ENCODE measurements at regions not wholly inside any gene's neighbourhood (a gene's known extent, or its start where the extent isn't known, plus 50 kb on each side); places are given as distances from the start of the nearest gene placed in this dataset.

DNA sequence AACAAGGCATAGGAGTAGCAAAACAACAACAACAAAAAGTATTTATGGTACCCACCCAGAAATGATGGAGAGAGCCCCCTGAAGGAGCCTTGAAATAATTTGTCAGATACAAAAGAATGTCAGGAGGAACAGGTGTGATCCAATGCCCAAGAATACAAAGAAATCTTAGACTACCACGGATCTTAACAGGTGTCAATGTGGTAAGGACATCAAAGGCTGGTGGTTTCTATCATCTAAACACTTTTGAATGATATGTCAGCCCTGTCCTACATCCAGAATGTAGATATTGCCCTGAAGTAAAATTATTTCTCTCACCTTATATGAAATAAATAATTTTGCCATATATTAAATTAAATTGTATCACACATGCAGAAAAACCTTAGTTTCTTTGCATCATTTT is 386.4 kb upstream of the ANO5 start:
- no peak overlapping the region for H3K27ac Mint-ChIP-seq

DNA sequence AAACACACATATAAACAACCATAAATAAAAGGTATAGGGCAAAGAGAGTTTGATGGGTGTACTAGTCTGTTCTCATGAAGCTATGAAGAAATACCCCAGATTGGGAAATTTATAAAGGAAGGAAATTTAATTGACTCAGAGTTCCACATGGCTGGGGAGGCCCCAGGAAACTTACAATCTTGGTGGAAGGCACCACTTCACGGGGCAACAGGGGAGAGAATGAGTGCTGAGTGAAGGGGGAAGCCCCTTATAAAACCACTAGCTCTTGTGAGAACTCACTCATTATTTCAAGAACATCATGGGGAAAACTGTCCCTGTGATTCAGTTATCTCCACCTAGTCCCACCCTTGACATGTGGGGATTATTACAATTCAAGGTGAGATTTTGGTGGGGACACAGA is 385.9 kb upstream of the ANO5 start:
- H3K27ac Mint-ChIP-seq, result no peak overlapping the region
- H3K4me3 Mint-ChIP-seq, result no peak overlapping the region
- CTCF ChIA-PET, result no interaction called here
- no peak for ATAC-seq
- no peaks in the 10 kb centered on the region for H3K36me3 Mint-ChIP-seq (ENCODE audit: low read depth)
- H3K27me3 Mint-ChIP-seq (ENCODE audit: low read depth), result no peaks in the 10 kb centered on the region
- peaks cover 19% of the 10 kb centered on the region for H3K9me3 Mint-ChIP-seq (ENCODE audit: insufficient read depth)
- DNase-seq, result no peak
- POLR2A ChIA-PET, result no interaction called here
- H3K4me1 Mint-ChIP-seq (ENCODE audit: low read depth), result no peaks in the 10 kb centered on the region

More for the DNA sequence above, 386.4 kb upstream of the ANO5 start:
- Mint-ChIP-seq H3K4me1 (ENCODE audit: low read depth) (no peaks in the 10 kb centered on the region), H3K27me3 (ENCODE audit: low read depth) (no peaks in the 10 kb centered on the region), H3K4me3 (no peak overlapping the region), H3K9me3 (ENCODE audit: insufficient read depth) (peaks cover 19% of the 10 kb centered on the region), H3K36me3 (ENCODE audit: low read depth) (no peaks in the 10 kb centered on the region)
- ATAC-seq (no peak), DNase-seq (no peak)
- ChIA-PET CTCF (no interaction called here), POLR2A (no interaction called here)

DNA sequence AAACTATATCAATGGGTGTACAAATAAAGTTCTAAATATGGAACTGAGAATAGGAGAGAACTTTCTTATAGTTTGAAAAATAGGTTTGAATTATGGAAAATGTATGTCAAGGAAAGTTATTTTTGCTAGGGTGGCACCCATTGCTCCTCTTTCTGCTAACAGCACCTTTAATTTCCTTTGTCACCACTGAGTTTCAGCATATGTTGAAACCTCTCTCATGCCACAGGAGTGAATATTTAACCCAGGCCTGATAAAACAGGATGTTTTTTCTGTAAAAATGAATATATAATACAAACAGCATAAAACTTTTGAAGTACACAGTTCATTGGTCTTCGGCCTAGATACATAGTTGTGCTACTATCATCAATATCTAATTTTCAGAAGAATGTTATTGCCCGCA is 385.5 kb upstream of the ANO5 start:
- no peak for DNase-seq
- Mint-ChIP-seq H3K4me1 (ENCODE audit: low read depth) (no peaks in the 10 kb centered on the region), H3K27ac (no peak overlapping the region), H3K9me3 (ENCODE audit: insufficient read depth) (peaks cover 19% of the 10 kb centered on the region), H3K4me3 (no peak overlapping the region), H3K36me3 (ENCODE audit: low read depth) (no peaks in the 10 kb centered on the region), H3K27me3 (ENCODE audit: low read depth) (no peaks in the 10 kb centered on the region)
- ChIA-PET POLR2A (no interaction called here), CTCF (no interaction called here)
- no peak for ATAC-seq

DNA sequence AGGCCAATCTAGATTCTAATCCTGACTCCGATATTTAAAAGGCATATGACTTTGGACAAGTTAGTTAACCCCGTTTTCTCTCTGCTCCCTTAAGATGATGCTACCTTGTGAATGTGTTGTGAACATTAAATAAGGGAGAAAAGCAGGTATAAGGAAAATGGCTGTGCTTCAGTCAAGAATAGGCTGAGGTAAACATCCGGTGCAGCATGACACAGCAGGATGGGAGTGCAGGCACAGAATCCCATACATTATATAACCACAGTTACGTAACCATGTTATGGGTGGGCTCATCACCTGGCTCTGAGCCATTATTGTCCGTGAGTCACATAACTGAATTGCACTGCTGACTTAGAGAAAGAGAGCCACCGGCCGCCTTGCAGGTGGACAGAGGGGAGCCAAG is 382.2 kb upstream of the ANO5 start:
- no peak overlapping the region for H3K4me3 Mint-ChIP-seq
- H3K36me3 Mint-ChIP-seq (ENCODE audit: low read depth), result no peaks in the 10 kb centered on the region
- no peaks in the 10 kb centered on the region for H3K4me1 Mint-ChIP-seq (ENCODE audit: low read depth)
- POLR2A ChIA-PET, result no interaction called here
- no peaks in the 10 kb centered on the region for H3K27me3 Mint-ChIP-seq (ENCODE audit: low read depth)
- peaks cover 6% of the 10 kb centered on the region for H3K9me3 Mint-ChIP-seq (ENCODE audit: insufficient read depth)
- ATAC-seq, result no peak
- no peak for DNase-seq
- CTCF ChIA-PET, result no interaction called here
- no peak overlapping the region for H3K27ac Mint-ChIP-seq

DNA sequence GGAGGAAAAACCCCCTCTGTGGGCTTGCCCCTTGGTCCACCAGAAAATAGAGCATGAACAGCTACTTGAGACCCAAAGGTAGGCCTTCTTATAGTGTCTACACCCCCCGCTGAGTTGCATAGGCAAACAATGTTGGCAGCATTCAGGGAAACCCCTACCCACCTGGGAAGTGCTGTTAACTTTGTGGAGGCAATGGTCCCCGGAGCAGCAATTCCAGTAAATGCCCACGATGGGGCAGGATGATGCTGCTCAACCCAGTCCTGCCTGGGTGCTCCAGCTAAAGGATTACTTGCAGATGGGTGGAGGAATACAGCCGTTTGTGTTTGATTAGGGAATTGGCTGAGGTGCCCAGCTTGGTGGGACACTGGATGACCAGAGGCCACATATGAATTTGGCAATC is 381.3 kb upstream of the ANO5 start:
- H3K27me3 Mint-ChIP-seq (ENCODE audit: low read depth), result no peaks in the 10 kb centered on the region
- POLR2A ChIA-PET, result no interaction called here
- H3K9me3 Mint-ChIP-seq (ENCODE audit: insufficient read depth), result no peaks in the 10 kb centered on the region
- CTCF ChIA-PET, result no interaction called here
- no peaks in the 10 kb centered on the region for H3K4me1 Mint-ChIP-seq (ENCODE audit: low read depth)
- no peaks in the 10 kb centered on the region for H3K36me3 Mint-ChIP-seq (ENCODE audit: low read depth)
- H3K4me3 Mint-ChIP-seq, result no peak overlapping the region
- ATAC-seq, result no peak
- no peak for DNase-seq
- H3K27ac Mint-ChIP-seq, result no peak overlapping the region

DNA sequence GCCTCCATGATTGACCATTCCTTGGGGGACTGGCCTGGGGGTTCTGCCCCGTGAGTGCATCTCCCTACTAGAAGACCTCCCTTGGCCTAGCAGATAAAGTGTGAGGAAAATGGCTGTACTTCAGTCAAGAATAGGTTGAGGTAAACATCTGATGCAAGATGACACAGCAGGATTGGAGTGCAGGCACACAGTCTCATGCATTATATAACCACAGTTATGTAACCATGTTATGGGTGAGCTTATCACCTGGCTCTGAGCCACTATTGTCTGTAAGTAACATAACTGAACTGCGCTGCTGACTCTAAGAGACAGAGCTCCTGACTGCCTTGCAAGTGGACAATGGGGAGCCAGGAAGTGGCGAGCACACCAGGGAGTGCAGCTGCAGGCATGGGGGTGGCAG is 378.7 kb upstream of the ANO5 start:
- Mint-ChIP-seq H3K4me3 (no peak overlapping the region), H3K36me3 (ENCODE audit: low read depth) (no peaks in the 10 kb centered on the region), H3K4me1 (ENCODE audit: low read depth) (no peaks in the 10 kb centered on the region), H3K27ac (no peak overlapping the region), H3K9me3 (ENCODE audit: insufficient read depth) (no peaks in the 10 kb centered on the region), H3K27me3 (ENCODE audit: low read depth) (no peaks in the 10 kb centered on the region)
- ATAC-seq (no peak), DNase-seq (no peak)
- ChIA-PET POLR2A (no interaction called here), CTCF (no interaction called here)

DNA sequence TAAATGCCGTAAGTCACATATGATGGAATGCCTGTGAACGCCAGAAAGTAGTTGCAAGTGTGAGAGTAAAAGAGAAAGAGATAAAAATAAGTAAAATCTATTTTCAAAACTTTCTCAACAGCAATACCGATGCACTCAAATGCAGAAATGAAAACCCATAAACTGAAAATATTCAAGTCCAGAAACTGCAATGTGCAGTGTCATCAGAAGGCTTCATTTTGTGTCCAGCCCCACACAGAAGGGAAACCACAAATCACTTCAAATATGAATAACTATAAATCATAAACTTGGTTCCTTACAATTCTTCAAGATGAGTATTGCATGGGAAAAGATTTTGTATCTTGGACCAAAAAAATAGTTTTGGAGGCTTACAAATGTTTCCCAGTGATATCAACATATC is 375.2 kb upstream of the ANO5 start:
- no peak for DNase-seq
- POLR2A ChIA-PET, result no interaction called here

DNA sequence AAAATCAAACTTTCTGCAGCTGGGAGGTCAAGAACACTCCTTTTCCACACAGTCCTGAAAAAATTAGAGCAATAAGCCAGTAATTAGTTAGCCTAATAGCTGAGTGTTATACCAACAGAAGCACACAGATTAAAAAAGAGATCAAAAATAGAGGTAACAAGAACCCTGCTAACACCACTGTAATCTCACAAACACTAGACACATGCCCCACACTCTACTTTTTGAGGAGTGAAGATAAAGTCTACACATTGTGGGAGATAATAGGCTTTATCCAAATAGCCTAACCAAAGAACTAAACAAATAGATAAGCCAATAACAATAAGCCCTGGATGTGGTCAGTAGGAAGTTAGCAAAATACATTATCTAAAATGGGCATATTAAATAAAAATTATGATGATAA is 372.7 kb upstream of the ANO5 start:
- no peak for ATAC-seq
- Mint-ChIP-seq H3K4me1 (ENCODE audit: low read depth) (no peaks in the 10 kb centered on the region), H3K27me3 (ENCODE audit: low read depth) (no peaks in the 10 kb centered on the region)

More for the DNA sequence above, 375.2 kb upstream of the ANO5 start:
- no peaks in the 10 kb centered on the region for H3K36me3 Mint-ChIP-seq (ENCODE audit: low read depth)
- CTCF ChIA-PET, result no interaction called here
- no peaks in the 10 kb centered on the region for H3K9me3 Mint-ChIP-seq (ENCODE audit: insufficient read depth)
- no peaks in the 10 kb centered on the region for H3K27me3 Mint-ChIP-seq (ENCODE audit: low read depth)
- H3K4me3 Mint-ChIP-seq, result no peak overlapping the region
- H3K4me1 Mint-ChIP-seq (ENCODE audit: low read depth), result no peaks in the 10 kb centered on the region
- no peak for ATAC-seq
- H3K27ac Mint-ChIP-seq, result no peak overlapping the region

DNA sequence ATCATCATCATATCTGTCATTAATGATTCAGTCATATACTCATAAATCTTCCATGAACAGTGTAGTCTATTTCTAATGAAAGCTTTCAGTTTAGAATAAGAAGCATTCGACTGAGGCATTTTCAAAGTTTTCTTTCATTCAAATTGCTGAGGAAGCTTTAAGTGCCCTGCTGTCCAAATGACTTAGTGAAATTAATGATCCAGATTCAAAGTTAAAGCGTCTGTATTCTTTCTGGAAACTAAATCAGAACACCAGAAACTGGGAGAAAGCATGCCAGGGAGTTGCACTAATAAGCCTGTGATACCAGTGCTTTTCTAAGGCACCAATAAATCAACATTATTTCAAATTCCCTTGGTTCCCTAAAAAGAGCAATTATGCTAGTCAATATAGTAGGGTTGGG is 367.8 kb upstream of the ANO5 start:
- Mint-ChIP-seq H3K9me3 (ENCODE audit: insufficient read depth) (no peaks in the 10 kb centered on the region), H3K27ac (no peak overlapping the region), H3K4me3 (no peak overlapping the region), H3K4me1 (ENCODE audit: low read depth) (no peaks in the 10 kb centered on the region), H3K36me3 (ENCODE audit: low read depth) (no peaks in the 10 kb centered on the region), H3K27me3 (ENCODE audit: low read depth) (no peaks in the 10 kb centered on the region)
- DNase-seq (no peak), ATAC-seq (no peak)
- ChIA-PET POLR2A (no interaction called here), CTCF (interaction anchor here (0.6 kb wide), 1 partner anchor 128 kb away, joined by 3 read pairs; no protein-coding TSS in a partner anchor)

More for the DNA sequence above, 372.7 kb upstream of the ANO5 start:
- no peaks in the 10 kb centered on the region for H3K9me3 Mint-ChIP-seq (ENCODE audit: insufficient read depth)
- H3K36me3 Mint-ChIP-seq (ENCODE audit: low read depth), result no peaks in the 10 kb centered on the region
- CTCF ChIA-PET, result no interaction called here
- H3K27ac Mint-ChIP-seq, result no peak overlapping the region
- POLR2A ChIA-PET, result no interaction called here
- H3K4me3 Mint-ChIP-seq, result no peak overlapping the region
- DNase-seq, result no peak

DNA sequence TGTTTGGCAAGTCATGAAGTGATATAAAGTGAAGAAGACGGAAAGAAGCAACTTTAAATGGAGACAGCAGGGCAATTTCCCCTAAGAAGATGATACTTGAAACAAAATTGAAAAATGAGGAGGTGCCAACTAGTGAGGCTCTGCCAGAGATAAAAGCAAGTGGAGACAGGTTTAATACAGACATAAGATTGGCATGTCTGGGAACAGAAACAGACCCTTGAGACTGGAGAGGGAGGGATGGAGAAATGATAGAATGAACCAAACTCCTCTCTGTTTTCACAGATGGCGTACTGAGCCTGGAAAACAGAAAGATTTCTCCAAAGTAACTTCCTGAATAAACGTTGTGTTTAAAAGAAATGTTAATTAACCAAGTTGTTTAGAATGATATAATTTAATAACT is 354.5 kb upstream of the ANO5 start:
- H3K9me3 Mint-ChIP-seq (ENCODE audit: insufficient read depth), result no peaks in the 10 kb centered on the region
- no peaks in the 10 kb centered on the region for H3K4me1 Mint-ChIP-seq (ENCODE audit: low read depth)
- CTCF ChIA-PET, result no interaction called here
- POLR2A ChIA-PET, result no interaction called here
- no peak overlapping the region for H3K27ac Mint-ChIP-seq
- no peaks in the 10 kb centered on the region for H3K27me3 Mint-ChIP-seq (ENCODE audit: low read depth)
- ATAC-seq (no peak), DNase-seq (no peak)
- no peak overlapping the region for H3K4me3 Mint-ChIP-seq
- H3K36me3 Mint-ChIP-seq (ENCODE audit: low read depth), result no peaks in the 10 kb centered on the region

DNA sequence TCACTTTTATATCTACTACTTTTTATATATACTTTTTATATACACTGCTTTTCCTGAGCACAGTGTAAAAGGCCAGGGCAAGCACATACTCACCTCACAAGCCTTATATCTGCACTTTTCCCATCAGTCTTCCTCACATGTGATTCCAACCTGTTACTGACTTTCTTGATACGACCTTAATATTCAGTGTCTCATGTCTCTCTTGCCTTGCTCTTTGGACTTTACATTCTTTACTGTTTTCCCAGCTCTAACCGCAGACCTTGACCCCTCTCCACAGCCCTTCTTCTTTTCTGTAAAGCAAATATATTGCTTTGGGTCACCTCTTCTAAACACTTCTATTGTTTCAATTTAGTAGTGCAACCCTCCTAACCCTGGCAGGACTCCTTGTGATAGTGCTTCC is 353.1 kb upstream of the ANO5 start:
- H3K27me3 Mint-ChIP-seq (ENCODE audit: low read depth), result no peaks in the 10 kb centered on the region
- DNase-seq (no peak), ATAC-seq (no peak)
- no peaks in the 10 kb centered on the region for H3K36me3 Mint-ChIP-seq (ENCODE audit: low read depth)
- ChIA-PET POLR2A (no interaction called here), CTCF (no interaction called here)
- peaks cover 3% of the 10 kb centered on the region for H3K9me3 Mint-ChIP-seq (ENCODE audit: insufficient read depth)
- H3K4me1 Mint-ChIP-seq (ENCODE audit: low read depth), result no peaks in the 10 kb centered on the region
- H3K27ac Mint-ChIP-seq, result no peak overlapping the region
- H3K4me3 Mint-ChIP-seq, result no peak overlapping the region

DNA sequence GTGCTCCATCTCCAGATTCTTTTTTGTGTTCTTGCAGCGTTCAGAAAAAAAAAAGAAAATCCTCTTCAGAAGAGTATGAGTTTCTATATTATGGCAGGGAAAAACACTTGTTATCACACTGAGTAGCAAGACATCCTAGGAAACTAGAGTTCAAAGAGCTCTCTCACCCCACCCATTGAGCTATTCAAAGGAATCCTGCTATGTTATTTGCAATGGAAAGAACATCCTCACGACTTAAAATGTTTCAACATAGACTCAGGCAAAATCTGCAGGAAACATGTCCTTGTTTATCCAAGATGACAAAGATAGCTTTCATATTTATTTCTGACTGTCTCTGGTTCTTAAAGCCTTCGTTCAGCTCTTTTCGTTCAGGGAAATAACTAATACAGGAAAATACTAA is 331.6 kb upstream of the ANO5 start:
- no peaks in the 10 kb centered on the region for H3K27me3 Mint-ChIP-seq (ENCODE audit: low read depth)
- H3K36me3 Mint-ChIP-seq (ENCODE audit: low read depth), result no peaks in the 10 kb centered on the region
- H3K4me1 Mint-ChIP-seq (ENCODE audit: low read depth), result no peaks in the 10 kb centered on the region
- peaks cover 2% of the 10 kb centered on the region for H3K9me3 Mint-ChIP-seq (ENCODE audit: insufficient read depth)
- ChIA-PET CTCF (no interaction called here), POLR2A (interaction anchor here (0.5 kb wide), 1 partner anchor 9 kb away, joined by 4 read pairs; no protein-coding TSS in a partner anchor)
- no peak for ATAC-seq
- no peak overlapping the region for H3K4me3 Mint-ChIP-seq
- no peak overlapping the region for H3K27ac Mint-ChIP-seq
- no peak for DNase-seq

DNA sequence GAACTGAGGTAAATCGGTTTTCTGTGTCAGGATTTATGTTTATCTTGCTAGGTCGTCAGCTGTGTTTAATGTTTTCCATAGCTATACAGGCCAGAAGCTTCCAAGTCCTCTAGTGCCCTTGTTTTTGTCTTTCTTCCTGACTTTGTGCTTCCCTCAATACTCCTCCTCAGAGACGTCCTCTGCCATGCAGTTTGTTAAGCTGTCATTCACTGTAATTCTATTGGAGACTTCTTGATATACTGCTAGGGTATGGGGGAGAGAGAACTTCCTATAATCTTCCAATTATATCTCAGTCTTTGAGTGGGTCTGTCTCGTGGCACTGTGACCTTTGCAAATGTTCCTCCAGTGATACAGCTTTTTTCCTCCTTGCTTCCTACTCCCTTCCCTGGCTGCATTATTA is 327.3 kb upstream of the ANO5 start:
- ChIA-PET CTCF (no interaction called here), POLR2A (no interaction called here)
- no peaks in the 10 kb centered on the region for H3K4me1 Mint-ChIP-seq (ENCODE audit: low read depth)
- H3K27me3 Mint-ChIP-seq (ENCODE audit: low read depth), result no peaks in the 10 kb centered on the region
- H3K9me3 Mint-ChIP-seq (ENCODE audit: insufficient read depth), result no peaks in the 10 kb centered on the region
- H3K27ac Mint-ChIP-seq, result no peak overlapping the region
- no peak overlapping the region for H3K4me3 Mint-ChIP-seq
- no peaks in the 10 kb centered on the region for H3K36me3 Mint-ChIP-seq (ENCODE audit: low read depth)
- ATAC-seq (no peak), DNase-seq (no peak)
